PC-3 (cell line): ENCODE measurements at regions not wholly inside any gene's neighbourhood (a gene's known extent, or its start where the extent isn't known, plus 50 kb on each side); places are given as distances from the start of the nearest gene placed in this dataset.

ENCODE experiments used
- ATAC-seq: fragments of 200-7000 bp; cut with Tn5 transposase; 2 replicates; pipeline ENCODE4 v1.9.1; 2020; ENCODE audit warnings: mild to moderate bottlenecking, moderate library complexity
- BruUV-seq: library from RNA; stranded (reverse); fragments of 400-500 nt; replicated peaks from 2 replicates; lab custom pipeline; 2021; lab: Mats Ljungman, UMichigan
- CTCF ChIA-PET: fragments of 300-600 bp; sonication (Branson Sonifier 250); formaldehyde crosslinking; loops from one replicate; lab custom pipeline; 2022; ENCODE audit warnings: antibody characterized with exemption; lab: Charles Lee
- POLR2A ChIA-PET: fragments of 300-600 bp; sonication (Branson Sonifier 250); formaldehyde crosslinking; loops from one replicate; lab custom pipeline; 2022; ENCODE audit warnings: antibody characterized with exemption; ENCODE audit not compliant: unreplicated experiment; lab: Charles Lee
- DNase-seq: peaks from one replicate; pipeline ENCODE4 v3.0.0-alpha.2; 2015
- H2AFZ ChIP-seq: fragments of 300-600 bp; sonication (generic); 2 replicates; pipeline ENCODE4 v1.6.0; 2016; ENCODE audit warnings: antibody characterized with exemption, low read length
- H3F3A ChIP-seq: fragments of 300-600 bp; sonication (generic); one replicate; pipeline ENCODE4 v1.6.0; 2017; ENCODE audit warnings: antibody characterized with exemption, low read length, control low read depth, mild to moderate bottlenecking; ENCODE audit not compliant: unreplicated experiment
- H3K27ac ChIP-seq: fragments of 300-600 bp; sonication (generic); 2 replicates; pipeline ENCODE4 v1.5.1; 2016; ENCODE audit warnings: mild to moderate bottlenecking, low read length
- H3K27me3 ChIP-seq: fragments of 300-600 bp; sonication (generic); 2 replicates; pipeline ENCODE4 v1.6.1; 2016; ENCODE audit warnings: low read length, mixed read lengths
- H3K36me3 ChIP-seq: fragments of 300-600 bp; sonication (generic); 2 replicates; pipeline ENCODE4 v1.6.1; 2016; ENCODE audit warnings: low read depth, mixed run types, low read length, mixed read lengths
- H3K4me1 ChIP-seq: fragments of 300-600 bp; sonication (generic); 2 replicates; pipeline ENCODE4 v1.5.1; 2016; ENCODE audit warnings: low read length; ENCODE audit not compliant: insufficient read depth
- H3K4me2 ChIP-seq: fragments of 300-600 bp; sonication (generic); 2 replicates; pipeline ENCODE4 v1.6.0; 2016; ENCODE audit warnings: low read length
- H3K4me3 ChIP-seq: fragments of 300-600 bp; sonication (generic); 2 replicates; pipeline ENCODE4 v1.5.1; 2016; ENCODE audit warnings: mild to moderate bottlenecking, low read length, mixed read lengths
- H3K79me2 ChIP-seq: fragments of 300-600 bp; sonication (generic); 2 replicates; pipeline ENCODE4 v1.6.1; 2017; ENCODE audit warnings: low read length, mixed read lengths
- H3K9ac ChIP-seq: fragments of 300-600 bp; sonication (generic); 2 replicates; pipeline ENCODE4 v1.6.0; 2016; ENCODE audit warnings: mild to moderate bottlenecking, low read length
- H3K9me2 ChIP-seq: fragments of 300-600 bp; sonication (generic); replicated peaks from 2 replicates; pipeline ENCODE4 v1.6.1; 2016; ENCODE audit warnings: mixed run types, low read length, mixed read lengths
- H3K9me3 ChIP-seq: fragments of 300-600 bp; sonication (generic); 2 replicates; pipeline ENCODE4 v1.6.1; 2016; ENCODE audit warnings: low read length, mixed read lengths
- H4K20me1 ChIP-seq: fragments of 300-600 bp; sonication (generic); 2 replicates; pipeline ENCODE4 v1.6.1; 2016; ENCODE audit warnings: low read length, mixed read lengths
- CTCF ChIP-seq: fragments of 300-600 bp; sonication (generic); conservative IDR thresholded peaks from 2 replicates; pipeline ENCODE4 v1.5.1; 2017; ENCODE audit warnings: antibody characterized with exemption, low read depth, mild to moderate bottlenecking, low read length
- EZH2 ChIP-seq: fragments of 300-600 bp; sonication (generic); IDR thresholded peaks from one replicate; pipeline ENCODE4 v1.6.1; 2017; ENCODE audit warnings: antibody characterized with exemption, mild to moderate bottlenecking, low read length; ENCODE audit not compliant: unreplicated experiment
- EZH2phosphoT487 ChIP-seq: fragments of 300-600 bp; sonication (generic); IDR thresholded peaks from 2 replicates; pipeline ENCODE4 v1.6.1; 2018; ENCODE audit warnings: mild to moderate bottlenecking, antibody characterized with exemption, low read length, borderline replicate concordance
- intact Hi-C: fragments of 100-400 bp; cut with micrococcal nuclease; formaldehyde crosslinking; loops from 2 replicates; pipeline ENCODE4 v1.9.0; 2023

GRCh38 chr1:30601316-30602085 lies 121.9 kb downstream of the MATN1 start:
- H2AFZ ChIP-seq: no peak overlapping the region
- no peak overlapping the region for H3K4me3 ChIP-seq
- no peaks in the 10 kb centered on the region for H3K9me3 ChIP-seq
- ATAC-seq: no peak
- no peak for DNase-seq
- intact Hi-C loops: no loop called here
- no peaks in the 10 kb centered on the region for H3K4me1 ChIP-seq
- no peak overlapping the region for H3K9ac ChIP-seq
- H3F3A ChIP-seq: no peaks in the 10 kb centered on the region
- H3K36me3 ChIP-seq: no peaks in the 10 kb centered on the region
- H4K20me1 ChIP-seq: no peaks in the 10 kb centered on the region
- CTCF ChIA-PET: no interaction called here
- H3K27ac ChIP-seq: no peak overlapping the region
- POLR2A ChIA-PET: no interaction called here
- H3K9me2 ChIP-seq: no peaks in the 10 kb centered on the region
- TF ChIP-seq EZH2phosphoT487 (no peak), CTCF (no peak), EZH2 (no peak)
- BruUV-seq: no TSS peak
- H3K4me2 ChIP-seq: no peak overlapping the region
- no peaks in the 10 kb centered on the region for H3K79me2 ChIP-seq
- peaks cover 30% of the 10 kb centered on the region for H3K27me3 ChIP-seq

- POLR2A ChIA-PET: no interaction called here
- BruUV-seq: no TSS peak
- Histone ChIP-seq H3K9me3 (no peaks in the 10 kb centered on the region), H3K9me2 (no peaks in the 10 kb centered on the region), H3K27ac (no peak overlapping the region), H3K79me2 (no peaks in the 10 kb centered on the region), H2AFZ (no peak overlapping the region), H3K4me2 (no peak overlapping the region), H3K9ac (no peak overlapping the region), H3K27me3 (peaks cover 33% of the 10 kb centered on the region), H3F3A (no peaks in the 10 kb centered on the region), H3K36me3 (no peaks in the 10 kb centered on the region), H4K20me1 (no peaks in the 10 kb centered on the region), H3K4me1 (no peaks in the 10 kb centered on the region), H3K4me3 (no peak overlapping the region)
- CTCF ChIA-PET: no interaction called here
- intact Hi-C loops: no loop called here
- TF ChIP-seq EZH2 (no peak), EZH2phosphoT487 (no peak), CTCF (no peak)
- DNase-seq (no peak), ATAC-seq (no peak)
These were observed 122.7 kb downstream of the MATN1 start for GRCh38 chr1:30600706-30601105.

- Histone ChIP-seq H3K36me3 (no peaks in the 10 kb centered on the region), H3K9ac (no peak overlapping the region), H3K9me3 (no peaks in the 10 kb centered on the region), H3K4me3 (no peak overlapping the region), H3F3A (no peaks in the 10 kb centered on the region), H4K20me1 (no peaks in the 10 kb centered on the region), H3K79me2 (no peaks in the 10 kb centered on the region), H2AFZ (no peak overlapping the region), H3K4me1 (no peaks in the 10 kb centered on the region), H3K27me3 (peaks cover 37% of the 10 kb centered on the region), H3K9me2 (no peaks in the 10 kb centered on the region), H3K27ac (no peak overlapping the region), H3K4me2 (no peak overlapping the region)
- POLR2A ChIA-PET: no interaction called here
- CTCF ChIA-PET: no interaction called here
- TF ChIP-seq EZH2phosphoT487 (no peak), EZH2 (no peak), CTCF (no peak)
- no TSS peak for BruUV-seq
- intact Hi-C loops: no loop called here
- DNase-seq (no peak), ATAC-seq (no peak)
These were observed 123.1 kb downstream of the MATN1 start for GRCh38 chr1:30600258-30600657.
